GM19023 (cell line): ENCODE measurements at regions not wholly inside any gene's neighbourhood (a gene's known extent, or its start where the extent isn't known, plus 50 kb on each side); places are given as distances from the start of the nearest gene placed in this dataset.

Experiments used
- ATAC-seq: cut with Tn5 transposase; IDR thresholded peaks from one replicate; pipeline ENCODE4 v1.9.1; 2021; ENCODE audit warnings: mild to moderate bottlenecking, moderate library complexity; ENCODE audit not compliant: unreplicated experiment

DNA sequence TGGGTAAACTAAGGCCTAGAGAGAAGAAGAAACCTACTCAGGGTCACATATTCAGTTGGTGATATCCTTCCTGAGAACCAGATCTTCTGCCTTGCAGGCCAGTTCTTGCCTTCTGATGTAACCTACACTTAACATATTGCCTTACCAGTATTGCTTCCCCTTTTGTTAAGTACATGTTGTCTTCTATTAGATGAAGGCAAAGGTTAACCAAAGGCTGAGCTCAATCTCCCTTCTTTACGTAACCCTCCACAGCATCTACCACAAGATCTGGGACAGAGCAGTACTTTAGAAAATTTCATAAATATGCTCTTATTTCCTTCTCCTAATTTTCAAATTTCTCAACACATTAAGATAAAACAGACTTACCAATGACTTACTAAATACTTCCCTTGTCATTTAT lies 474.4 kb downstream of the SH2D1A start:
- no peak for ATAC-seq

GRCh38 chrX:124827258-124827845 lies 481.0 kb downstream of the SH2D1A start:
- no peak for ATAC-seq

GRCh38 chrX:124829930-124830329 lies 483.6 kb downstream of the SH2D1A start:
- ATAC-seq = no peak

DNA sequence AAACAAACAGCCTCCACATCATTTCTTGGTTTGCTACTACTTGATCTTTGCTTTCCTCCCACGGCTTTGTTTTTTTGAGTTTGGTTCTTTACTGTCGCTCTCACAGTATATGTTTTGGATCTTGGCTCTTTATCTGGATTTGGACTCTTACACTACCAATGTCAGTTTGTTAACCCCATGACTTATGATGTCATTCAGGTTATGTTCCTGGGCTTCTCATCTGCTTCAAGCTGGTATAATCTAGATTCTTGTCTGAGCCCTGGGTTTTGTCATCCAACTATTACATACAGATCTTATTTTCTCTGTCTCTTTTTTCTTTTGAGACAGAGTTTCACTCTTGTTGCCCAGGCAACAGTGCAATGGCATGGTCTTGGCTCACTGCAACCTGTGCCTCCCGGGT lies 482.9 kb upstream of the TEX13C start:
- no peak for ATAC-seq

DNA sequence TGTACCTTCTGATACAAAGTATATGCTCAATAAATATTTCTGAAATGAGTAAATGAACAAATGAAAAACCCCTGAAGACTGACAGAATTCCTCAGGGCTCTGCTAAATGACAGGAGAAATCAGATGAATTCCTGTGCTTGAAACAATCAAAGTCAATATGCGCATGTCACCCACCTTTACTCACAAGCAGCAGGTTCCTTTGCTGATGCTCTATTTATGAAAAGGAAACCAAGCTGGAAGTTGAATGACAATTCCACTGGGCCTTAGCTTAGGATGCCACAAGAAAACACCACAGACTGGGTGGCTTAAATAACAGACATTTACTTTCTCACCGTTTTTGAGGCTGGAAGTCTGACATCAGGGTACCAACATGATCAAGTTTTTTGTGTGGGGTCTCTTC lies 477.5 kb upstream of the TEX13C start:
- ATAC-seq = no peak

- ATAC-seq = no peak
Measured at GRCh38 chrX:124860736-124861135, 458.9 kb upstream of the TEX13C start.

GRCh38 chrX:124862301-124862700 lies 457.4 kb upstream of the TEX13C start:
- no peak for ATAC-seq

DNA sequence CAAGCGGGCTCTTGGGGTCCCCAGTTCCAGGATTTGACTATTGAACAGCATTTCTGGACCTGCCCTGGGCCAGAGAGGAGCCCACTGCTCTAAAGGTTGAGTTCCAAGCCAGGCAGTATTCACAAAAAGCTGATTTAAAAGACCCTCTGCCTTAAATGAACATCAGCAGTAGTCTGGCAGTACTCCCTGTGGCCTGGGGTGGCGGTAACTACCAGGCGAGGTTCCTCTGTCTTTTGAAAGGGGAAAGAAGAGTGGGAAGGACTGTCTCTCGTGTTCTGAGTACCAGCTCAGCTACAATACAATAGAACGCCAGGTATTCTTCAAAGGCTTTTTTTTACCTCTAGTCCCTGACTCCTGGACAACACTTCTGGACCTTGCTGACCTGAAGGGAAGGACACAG lies 456.4 kb upstream of the TEX13C start:
- ATAC-seq = no peak

GRCh38 chrX:124887572-124887971 lies 432.1 kb upstream of the TEX13C start:
- ATAC-seq = no peak

DNA sequence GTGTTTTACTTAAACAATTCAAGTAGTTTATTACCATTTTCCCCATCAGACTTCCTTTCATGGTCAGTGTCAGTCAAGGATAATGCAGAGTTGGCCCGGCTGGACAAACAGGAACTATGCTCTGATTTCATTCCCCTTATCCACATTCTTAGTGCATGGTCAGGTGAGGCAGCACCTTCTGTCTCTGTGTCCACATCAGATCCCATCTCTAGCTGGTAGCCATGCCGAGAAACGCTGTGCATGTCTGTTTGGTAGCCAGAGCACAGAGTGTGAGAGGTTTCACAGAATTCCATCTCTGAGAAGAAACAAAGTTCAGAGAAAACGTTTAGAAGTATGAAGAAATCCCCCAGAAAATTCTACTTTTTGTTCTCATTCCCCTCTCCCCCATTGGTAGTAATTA lies 423.7 kb upstream of the TEX13C start:
- no peak for ATAC-seq

GRCh38 chrX:124902953-124903352 lies 416.7 kb upstream of the TEX13C start:
- ATAC-seq = no peak

- ATAC-seq = no peak
Measured at GRCh38 chrX:124910611-124911010, 409.1 kb upstream of the TEX13C start.

DNA sequence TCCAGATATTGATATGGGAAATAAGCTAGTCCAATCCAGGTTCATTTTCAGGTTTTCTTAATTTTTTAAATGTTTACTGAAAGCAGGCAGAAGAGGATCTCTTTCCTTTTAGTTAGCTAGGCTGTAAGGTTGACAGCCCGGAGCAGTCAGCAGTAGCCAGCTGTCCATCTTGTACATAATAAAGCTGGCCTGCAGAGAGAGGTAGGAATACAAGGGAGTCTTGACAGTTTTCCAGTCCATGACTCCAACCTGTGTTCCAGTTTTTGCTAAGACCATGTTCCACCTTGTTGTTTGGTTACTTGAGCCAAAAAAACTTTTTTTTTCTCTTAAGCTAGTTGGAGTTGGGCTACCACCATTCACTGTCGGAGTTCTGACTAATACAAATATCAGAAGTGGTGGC lies 402.7 kb upstream of the TEX13C start:
- ATAC-seq = no peak

- ATAC-seq = no peak
Measured at GRCh38 chrX:124925681-124926080, 394.0 kb upstream of the TEX13C start.

DNA sequence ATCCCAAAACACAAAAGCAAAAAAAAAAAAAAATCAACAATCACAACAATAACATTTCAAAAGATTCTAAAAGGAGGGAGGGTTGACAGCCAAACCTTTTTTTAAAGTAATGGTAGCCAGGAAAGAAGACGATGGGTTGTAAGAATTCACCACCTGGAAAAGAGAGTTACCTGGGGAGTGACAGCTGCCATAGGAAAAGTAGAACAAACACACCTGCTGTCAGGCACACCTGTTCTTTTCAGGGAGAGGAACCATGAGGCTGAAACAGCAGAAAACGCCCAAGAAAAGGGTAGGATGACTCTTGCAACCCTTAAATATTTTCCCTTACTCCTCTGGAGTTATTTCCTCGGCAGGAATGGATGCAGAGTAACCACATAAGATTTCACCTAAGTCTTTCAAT lies 388.4 kb upstream of the TEX13C start:
- no peak for ATAC-seq

DNA sequence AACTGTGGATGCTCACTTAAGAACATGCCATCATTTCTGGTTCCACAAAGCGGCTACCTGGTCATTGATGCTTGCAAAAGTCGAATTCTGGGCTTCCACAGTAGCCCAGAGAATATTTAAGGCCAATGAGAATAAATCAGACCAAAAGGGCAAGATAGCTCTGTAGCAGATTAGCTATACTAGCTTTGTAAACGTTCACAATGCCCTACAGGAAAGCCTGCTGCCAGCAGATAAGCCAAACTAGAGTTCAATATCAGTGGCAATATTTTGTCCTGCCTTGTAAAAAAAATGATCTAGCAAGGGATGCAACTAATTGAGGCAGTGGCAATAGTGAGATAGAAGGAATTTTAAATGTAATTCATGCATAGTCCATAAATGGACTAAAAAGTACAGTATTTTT lies 387.7 kb upstream of the TEX13C start:
- no peak for ATAC-seq

DNA sequence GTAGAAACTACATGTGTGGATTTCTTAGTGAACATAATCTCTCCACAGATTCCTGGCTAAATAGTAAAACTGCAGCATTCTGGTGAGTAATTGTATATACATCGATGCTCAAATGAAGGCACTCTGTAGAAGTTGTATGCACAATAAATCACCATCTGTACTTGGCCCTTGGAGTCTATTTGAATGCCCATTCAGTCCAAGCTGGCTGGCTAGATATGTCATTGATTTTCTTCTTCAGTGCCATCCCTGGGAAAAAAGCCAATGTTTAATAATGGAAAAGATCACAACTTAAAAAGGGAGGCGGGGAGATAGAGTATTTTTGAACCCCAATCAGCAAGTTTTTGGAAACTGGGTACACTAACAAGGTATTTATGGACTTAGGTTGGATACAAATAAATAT lies 381.0 kb upstream of the TEX13C start:
- ATAC-seq = no peak

DNA sequence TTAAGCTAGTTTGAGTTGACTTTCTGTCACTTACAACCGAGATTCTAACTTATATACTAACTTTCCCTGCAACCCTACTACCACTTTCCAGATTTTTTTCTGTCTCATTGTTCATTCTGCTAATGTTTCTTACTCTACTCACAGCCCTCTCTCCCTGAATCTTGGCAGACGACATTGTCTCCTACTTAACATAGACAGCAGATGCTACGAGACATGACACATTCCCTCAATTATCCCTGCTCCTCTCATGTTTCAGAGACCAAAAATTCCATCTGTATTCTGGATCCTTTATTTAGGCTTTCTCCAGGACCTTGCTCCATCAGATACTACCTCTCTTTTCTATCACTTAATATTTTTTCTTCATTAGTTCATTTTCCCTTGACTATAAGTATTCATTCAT lies 379.1 kb upstream of the TEX13C start:
- no peak for ATAC-seq

DNA sequence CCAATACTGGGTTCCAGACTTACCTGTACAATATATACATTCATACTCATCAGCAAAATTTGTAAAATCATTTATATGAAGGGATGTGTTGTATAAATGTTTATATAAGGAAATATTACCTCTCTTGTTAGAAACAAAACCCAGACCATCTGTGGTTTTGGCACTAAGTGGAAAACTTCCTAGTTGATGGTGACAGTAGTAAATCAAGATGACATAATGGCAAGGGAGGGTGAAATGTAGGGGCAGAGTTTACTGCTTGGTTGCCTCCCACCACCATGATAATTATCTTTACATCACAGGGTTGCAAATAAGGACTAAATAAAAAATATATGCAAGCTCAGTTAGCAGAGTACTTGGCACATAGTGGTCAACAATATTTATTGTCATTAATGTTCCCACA lies 365.3 kb upstream of the TEX13C start:
- no peak for ATAC-seq

DNA sequence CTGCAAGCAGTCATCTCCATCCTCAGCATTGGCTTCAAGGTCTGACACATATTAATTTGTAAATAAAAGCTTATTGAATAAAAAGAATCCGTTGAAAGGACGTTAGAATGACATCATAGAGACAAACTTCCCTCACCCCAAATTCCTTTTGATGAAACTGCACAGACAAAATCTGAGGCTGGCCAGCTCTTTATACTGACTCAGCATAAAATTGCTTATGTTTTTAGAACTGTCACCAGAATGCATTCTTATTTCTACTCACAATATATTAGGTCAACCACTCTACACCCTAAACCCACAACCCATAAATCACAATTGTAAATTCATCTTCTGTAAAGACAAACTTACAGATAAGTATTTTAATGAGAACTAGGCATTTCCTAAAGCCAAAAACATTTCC lies 359.2 kb upstream of the TEX13C start:
- ATAC-seq = no peak

- ATAC-seq = no peak
Measured at GRCh38 chrX:124963717-124964116, 356.0 kb upstream of the TEX13C start, which contains the start of gene TENM1. TENM1 (minus strand) TSS chrX:124963817.

- no peak for ATAC-seq
Measured at GRCh38 chrX:124975456-124975855, 344.2 kb upstream of the TEX13C start.

DNA sequence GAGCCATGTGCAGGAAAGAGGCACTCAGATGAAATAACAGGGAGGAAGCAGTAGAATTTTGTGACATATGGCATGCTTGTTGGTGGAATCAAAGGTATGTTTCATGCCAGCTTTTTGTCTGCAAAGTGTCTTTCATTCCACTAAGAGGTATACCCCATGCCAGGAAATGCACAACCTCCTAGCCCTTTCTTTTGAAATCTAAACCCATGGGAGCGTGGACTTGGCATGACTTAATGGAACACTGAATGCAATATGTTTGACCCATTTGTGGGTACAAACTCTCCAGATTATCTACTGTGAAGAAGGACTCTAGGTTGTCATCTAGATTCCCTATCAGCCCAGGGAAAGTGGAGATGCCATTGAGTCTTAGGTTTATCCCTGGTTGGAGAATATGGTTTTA lies 338.3 kb upstream of the TEX13C start:
- ATAC-seq = no peak
